ENCODE measurements at regions not wholly inside any gene's neighbourhood (a gene's known extent, or its start where the extent isn't known, plus 50 kb on each side); places are given as distances from the start of the nearest gene placed in this dataset.

- in situ Hi-C loops (cut with HindIII; ENCODE audit: low sequenced_read_pairs), result no loop called here
- no peak for TF ChIP-seq CTCF (IDR thresholded peaks at IDR 0.05; ENCODE audit: low read depth, low read length, missing control alignments)
- no peak for DNase-seq (ENCODE audit: low read depth)
- H3K4me3 ChIP-seq (ENCODE audit: low read depth, low read length), result no peak overlapping the region
Measured at GRCh38 chr5:97525780-97526179, 342.7 kb upstream of the RIOK2 start.

GRCh38 chr5:97528941-97529340, 345.9 kb upstream of the RIOK2 start:
- TF ChIP-seq CTCF (IDR thresholded peaks at IDR 0.05; ENCODE audit: low read depth, low read length, missing control alignments), result no peak
- no peak overlapping the region for H3K4me3 ChIP-seq (ENCODE audit: low read depth, low read length)
- in situ Hi-C loops (cut with HindIII; ENCODE audit: low sequenced_read_pairs), result no loop called here
- DNase-seq (ENCODE audit: low read depth), result peak; percentile 12

GRCh38 chr5:97529354-97529985, 346.4 kb upstream of the RIOK2 start:
- TF ChIP-seq CTCF (IDR thresholded peaks at IDR 0.05; ENCODE audit: low read depth, low read length, missing control alignments), result no peak
- in situ Hi-C loops (cut with HindIII; ENCODE audit: low sequenced_read_pairs), result no loop called here
- no peak overlapping the region for H3K4me3 ChIP-seq (ENCODE audit: low read depth, low read length)
- no peak for DNase-seq (ENCODE audit: low read depth)

GRCh38 chr5:97531549-97531948, 348.5 kb upstream of the RIOK2 start:
- in situ Hi-C loops (cut with HindIII; ENCODE audit: low sequenced_read_pairs), result no loop called here
- no peak for TF ChIP-seq CTCF (IDR thresholded peaks at IDR 0.05; ENCODE audit: low read depth, low read length, missing control alignments)
- no peak for DNase-seq (ENCODE audit: low read depth)
- no peak overlapping the region for H3K4me3 ChIP-seq (ENCODE audit: low read depth, low read length)

GRCh38 chr5:97534166-97534565, 351.1 kb upstream of the RIOK2 start:
- peak; percentile 73 for DNase-seq (ENCODE audit: low read depth)
- peak; percentile 71 for TF ChIP-seq CTCF (IDR thresholded peaks at IDR 0.05; ENCODE audit: low read depth, low read length, missing control alignments)
- in situ Hi-C loops (cut with HindIII; ENCODE audit: low sequenced_read_pairs), result no loop called here

GRCh38 chr5:97536683-97537082, 353.6 kb upstream of the RIOK2 start:
- H3K4me3 ChIP-seq (ENCODE audit: low read depth, low read length), result no peak overlapping the region
- TF ChIP-seq CTCF (IDR thresholded peaks at IDR 0.05; ENCODE audit: low read depth, low read length, missing control alignments), result no peak
- in situ Hi-C loops (cut with HindIII; ENCODE audit: low sequenced_read_pairs), result no loop called here
- no peak for DNase-seq (ENCODE audit: low read depth)

More at GRCh38 chr5:97534166-97534565, 351.1 kb upstream of the RIOK2 start:
- H3K4me3 ChIP-seq (ENCODE audit: low read depth, low read length), result no peak overlapping the region

Data from astrocyte of the cerebellum (primary cell).